B cell (primary cell): ENCODE measurements at regions not wholly inside any gene's neighbourhood (a gene's known extent, or its start where the extent isn't known, plus 50 kb on each side); places are given as distances from the start of the nearest gene placed in this dataset.

Experiments used
- ATAC-seq: fragments of 200-7000 bp; cut with Tn5 transposase; one replicate; pipeline ENCODE4 v1.10.0; 2021; ENCODE audit warnings: low read depth, mild to moderate bottlenecking, moderate number of reproducible peaks, moderate library complexity
- CTCF ChIA-PET: fragments of 350-600 bp; sonication (Branson Sonifier 250); formaldehyde crosslinking; loops from one replicate; lab custom pipeline; 2021; ENCODE audit warnings: antibody characterized with exemption, inconsistent platforms; lab: Charles Lee
- POLR2A ChIA-PET: fragments of 350-600 bp; sonication (Branson Sonifier 250); formaldehyde crosslinking; loops from one replicate; lab custom pipeline; 2021; ENCODE audit warnings: antibody characterized with exemption; lab: Charles Lee
- DNase-seq: peaks from one replicate; pipeline ENCODE4 v3.0.0; 2013
- H2AFZ ChIP-seq: 2 replicates; pipeline ENCODE4 v1.6.1; 2012; ENCODE audit warnings: mild to moderate bottlenecking, low read depth, low read length; ENCODE audit not compliant: insufficient read depth, poor library complexity, severe bottlenecking
- H3K27ac ChIP-seq, 2 donors: 1 replicate in 1 of 2; 2 replicates in 1 of 2; pipeline ENCODE4 v1.5.1; 2012 to 2013; ENCODE audit warnings: low read length in 2 of 2, mild to moderate bottlenecking in 2 of 2, moderate library complexity in 1 of 2
- H3K27me3 ChIP-seq, 4 experiments: fragments of 200-600 bp in 1 of 4; sonication (generic) in 1 of 4; replicated peaks in 1 of 4; 1 replicate in 2 of 4; 2 replicates in 2 of 4; pipeline versions ENCODE4 v1.6.1 to v1.7.0; 2013 to 2016; ENCODE audit warnings: low read length in 3 of 4, mild to moderate bottlenecking in 2 of 4, mixed read lengths in 1 of 4, moderate library complexity in 1 of 4; ENCODE audit not compliant: insufficient read depth in 4 of 4, control insufficient read depth in 3 of 4; ENCODE audit errors: control extremely low read depth in 1 of 4
- H3K36me3 ChIP-seq, 2 experiments: replicated peaks in 1 of 2; 1 replicate in 1 of 2; 2 replicates in 1 of 2; pipeline versions ENCODE4 v1.6.1 to v1.7.1; 2013; ENCODE audit warnings: low read length in 1 of 2; ENCODE audit not compliant: insufficient read depth in 2 of 2, control insufficient read depth in 1 of 2; ENCODE audit errors: control extremely low read depth in 1 of 2, extremely low read depth in 1 of 2
- H3K4me1 ChIP-seq, 2 donors: fragments of 200-600 bp in 1 of 2; sonication (generic) in 1 of 2; 1 replicate in 1 of 2; 2 replicates in 1 of 2; pipeline versions ENCODE4 v1.5.1 to v1.6.1; 2013 to 2017; ENCODE audit warnings: low read length in 2 of 2; ENCODE audit not compliant: control insufficient read depth in 2 of 2, insufficient read depth in 2 of 2
- H3K4me2 ChIP-seq: replicated peaks from 2 replicates; pipeline ENCODE3; 2012; ENCODE audit warnings: mild to moderate bottlenecking, low read depth, low read length; ENCODE audit not compliant: poor library complexity, severe bottlenecking
- H3K4me3 ChIP-seq, 5 experiments: fragments of 200-600 bp in 1 of 5; sonication (generic) in 1 of 5; 1 replicate in 3 of 5; 2 replicates in 2 of 5; pipeline versions ENCODE4 v1.5.1 to v1.7.0; 2011 to 2016; ENCODE audit warnings: low read length in 4 of 5, mild to moderate bottlenecking in 4 of 5, low read depth in 2 of 5, control low read depth in 1 of 5, moderate library complexity in 1 of 5; ENCODE audit not compliant: insufficient read depth in 1 of 5; ENCODE audit errors: control extremely low read depth in 1 of 5, extremely low read depth in 1 of 5
- H3K79me2 ChIP-seq: fragments of 200-600 bp; sonication (generic); one replicate; pipeline ENCODE4 v1.6.0; 2016; ENCODE audit warnings: low read length; ENCODE audit not compliant: control insufficient read depth, insufficient read depth
- H3K9ac ChIP-seq: fragments of 200-600 bp; sonication (generic); 2 replicates; pipeline ENCODE4 v1.6.1; 2017; ENCODE audit warnings: mild to moderate bottlenecking, low read length, moderate library complexity
- H3K9me3 ChIP-seq, 3 donors: one replicate each; pipeline versions ENCODE4 v1.6.1 to v1.7.1; 2013; ENCODE audit warnings: low read length in 2 of 3; ENCODE audit not compliant: control insufficient read depth in 2 of 3, insufficient read depth in 1 of 3; ENCODE audit errors: control extremely low read depth in 1 of 3
- H4K20me1 ChIP-seq: 2 replicates; pipeline ENCODE4 v1.6.0; 2012; ENCODE audit warnings: mild to moderate bottlenecking, low read length; ENCODE audit not compliant: insufficient read depth, control insufficient read depth, poor library complexity, severe bottlenecking
- H3K27ac Mint-ChIP-seq: one replicate; pipeline ENCODE4 v1.8.0; 2021; ENCODE audit warnings: mixed read lengths
- H3K27me3 Mint-ChIP-seq: one replicate; pipeline ENCODE4 v1.8.0; 2021; ENCODE audit warnings: mixed read lengths
- H3K4me1 Mint-ChIP-seq: one replicate; pipeline ENCODE4 v1.8.0; 2021; ENCODE audit warnings: mixed read lengths
- H3K4me3 Mint-ChIP-seq: one replicate; pipeline ENCODE4 v1.8.0; 2021; ENCODE audit warnings: mixed read lengths
- H3K9me3 Mint-ChIP-seq: one replicate; pipeline ENCODE4 v1.8.0; 2022; ENCODE audit warnings: mixed read lengths; ENCODE audit not compliant: insufficient read depth
- CTCF ChIP-seq: fragments of 200-600 bp; IDR thresholded peaks from one replicate; pipeline ENCODE4 v1.8.0; 2022; ENCODE audit warnings: antibody characterized with exemption, mild to moderate bottlenecking
- EZH2 ChIP-seq: IDR thresholded peaks from 2 replicates; pipeline ENCODE4 v1.6.1; 2012; ENCODE audit warnings: borderline replicate concordance, low read depth, mild to moderate bottlenecking, moderate library complexity, low read length; ENCODE audit not compliant: insufficient read depth, poor library complexity, severe bottlenecking
- WGBS: methylation state at CpG from one replicate; pipeline ENCODE4 v1.1.5; 2013; ENCODE audit warnings: missing lambda C conversion rate; ENCODE audit not compliant: insufficient coverage; 5-methylcytosine and 5-hydroxymethylcytosine counted together
- intact Hi-C: fragments of 100-400 bp; cut with micrococcal nuclease; formaldehyde crosslinking; loops from one replicate; pipeline ENCODE4 v1.10.0; 2022

- peaks cover 7 to 33% (median 13%) of the 10 kb centered on the region in 3 donors for H3K9me3 ChIP-seq
- ATAC-seq = no peak
Observed at GRCh38 chr19:27718234-27718633, 1494.7 kb downstream of the UQCRFS1 start.

GRCh38 chr19:27717825-27718224, 1495.1 kb downstream of the UQCRFS1 start:
- H3K79me2 ChIP-seq = no peaks in the 10 kb centered on the region
- no peaks in the 10 kb centered on the region for H3K4me1 ChIP-seq
- H3K4me3 Mint-ChIP-seq = no peak overlapping the region
- no peaks in the 10 kb centered on the region for H3K4me1 Mint-ChIP-seq
- H3K4me2 ChIP-seq = no peak overlapping the region
- no peak for TF ChIP-seq CTCF
- no peak for TF ChIP-seq EZH2
- no peaks in the 10 kb centered on the region for H3K27me3 Mint-ChIP-seq
- H3K9ac ChIP-seq = no peak overlapping the region
- no peaks in the 10 kb centered on the region for H3K36me3 ChIP-seq
- ChIA-PET POLR2A (no interaction called here), CTCF (no interaction called here)
- H3K27ac ChIP-seq = no peak overlapping the region
- H3K27ac Mint-ChIP-seq = no peak overlapping the region
- no peak overlapping the region for H2AFZ ChIP-seq
- intact Hi-C loops = no loop called here
- no peaks in the 10 kb centered on the region for H4K20me1 ChIP-seq
- peaks cover 6 to 30% (median 13%) of the 10 kb centered on the region in 3 donors for H3K9me3 ChIP-seq
- no peak for DNase-seq
- ATAC-seq = no peak
- H3K4me3 ChIP-seq = no peak overlapping the region
- H3K9me3 Mint-ChIP-seq = peaks cover 24% of the 10 kb centered on the region
- H3K27me3 ChIP-seq = no peaks in the 10 kb centered on the region

More at GRCh38 chr19:27718234-27718633, 1494.7 kb downstream of the UQCRFS1 start:
- Mint-ChIP-seq H3K27ac (no peak overlapping the region), H3K4me1 (no peaks in the 10 kb centered on the region), H3K4me3 (no peak overlapping the region), H3K27me3 (no peaks in the 10 kb centered on the region), H3K9me3 (peaks cover 22% of the 10 kb centered on the region)
- Histone ChIP-seq H3K9ac (no peak overlapping the region), H4K20me1 (no peaks in the 10 kb centered on the region), H3K36me3 (no peaks in the 10 kb centered on the region), H3K27me3 (no peaks in the 10 kb centered on the region), H3K79me2 (no peaks in the 10 kb centered on the region), H3K4me3 (no peak overlapping the region), H2AFZ (no peak overlapping the region), H3K4me2 (no peak overlapping the region), H3K27ac (no peak overlapping the region), H3K4me1 (no peaks in the 10 kb centered on the region)
- DNase-seq = no peak
- TF ChIP-seq EZH2 (no peak), CTCF (no peak)
- ChIA-PET POLR2A (no interaction called here), CTCF (no interaction called here)
- 66% methylated on average over 4 of the region's 4 CpGs for WGBS
- intact Hi-C loops = no loop called here
